SK-N-SH treated with all-trans-retinoic acid at 6 μM for 48 hours (cell line): ENCODE measurements at regions not wholly inside any gene's neighbourhood (a gene's known extent, or its start where the extent isn't known, plus 50 kb on each side); places are given as distances from the start of the nearest gene placed in this dataset.

Experiments
- ATAC-seq: fragments of 200-7000 bp; cut with Tn5 transposase; 3 replicates; pipeline ENCODE4 v1.9.1; 2020; ENCODE audit warnings: mild to moderate bottlenecking, moderate library complexity
- ARNTL ChIP-seq: fragments of 450-650 bp; formaldehyde crosslinking; IDR thresholded peaks from 2 replicates; pipeline ENCODE4 v1.5.0; 2020; ENCODE audit warnings: low read depth, mild to moderate bottlenecking, moderate library complexity, borderline replicate concordance
- BACH2 ChIP-seq: fragments of 250-450 bp; sonication (Bioruptor Pico); IDR thresholded peaks from 2 replicates; pipeline ENCODE4 v1.9.0; 2021; ENCODE audit warnings: mild to moderate bottlenecking, borderline replicate concordance
- ESRRG ChIP-seq: fragments of 250-450 bp; sonication (Bioruptor Pico); IDR thresholded peaks from 2 replicates; pipeline ENCODE4 v1.6.1; 2021; ENCODE audit warnings: mild to moderate bottlenecking
- GLIS3 ChIP-seq: fragments of 250-450 bp; sonication (Bioruptor Pico); IDR thresholded peaks from 2 replicates; pipeline ENCODE4 v1.5.0; 2020; ENCODE audit warnings: mild to moderate bottlenecking, moderate library complexity
- ISL1 ChIP-seq: fragments of 250-450 bp; sonication (Bioruptor Pico); IDR thresholded peaks from 2 replicates; pipeline ENCODE4 v2.1.2; 2022; ENCODE audit warnings: mild to moderate bottlenecking, moderate library complexity
- OSR1 ChIP-seq: fragments of 250-450 bp; sonication (Bioruptor Pico); IDR thresholded peaks from 2 replicates; pipeline ENCODE4 v1.8.0; 2022; ENCODE audit warnings: moderate library complexity, mild to moderate bottlenecking, inconsistent platforms
- PATZ1 ChIP-seq: fragments of 250-450 bp; sonication (Bioruptor Pico); IDR thresholded peaks from 2 replicates; pipeline ENCODE4 v1.8.0; 2020; ENCODE audit warnings: mild to moderate bottlenecking, moderate library complexity, borderline replicate concordance
- PPARA ChIP-seq: fragments of 250-450 bp; sonication (Bioruptor Pico); IDR thresholded peaks from 2 replicates; pipeline ENCODE4 v1.5.0; 2020; ENCODE audit warnings: mild to moderate bottlenecking, borderline replicate concordance
- RARB ChIP-seq: fragments of 250-450 bp; sonication (Bioruptor Pico); IDR thresholded peaks from 2 replicates; pipeline ENCODE4 v1.8.0; 2021; ENCODE audit warnings: mild to moderate bottlenecking, moderate library complexity
- SNAI2 ChIP-seq: fragments of 250-450 bp; sonication (Bioruptor Pico); IDR thresholded peaks from 2 replicates; pipeline ENCODE4 v1.5.0; 2020; ENCODE audit warnings: mild to moderate bottlenecking, moderate library complexity
- TCF4 ChIP-seq: fragments of 250-450 bp; sonication (Bioruptor Pico); IDR thresholded peaks from 2 replicates; pipeline ENCODE4 v1.8.0; 2021; ENCODE audit warnings: mild to moderate bottlenecking, moderate library complexity, borderline replicate concordance
- TOX ChIP-seq: fragments of 250-450 bp; sonication (Bioruptor Pico); IDR thresholded peaks from 2 replicates; pipeline ENCODE4 v1.8.0; 2021; ENCODE audit warnings: mild to moderate bottlenecking, moderate library complexity, borderline replicate concordance
- ZC3H10 ChIP-seq: fragments of 250-450 bp; sonication (Bioruptor Pico); IDR thresholded peaks from 2 replicates; pipeline ENCODE4 v1.5.1; 2021; ENCODE audit warnings: mild to moderate bottlenecking, moderate library complexity
- ZFP3 ChIP-seq: fragments of 250-450 bp; sonication (Bioruptor Pico); IDR thresholded peaks from 2 replicates; pipeline ENCODE4 v1.5.0; 2020; ENCODE audit warnings: mild to moderate bottlenecking, moderate library complexity
- ZFP30 ChIP-seq: fragments of 450-650 bp; formaldehyde crosslinking; IDR thresholded peaks from 2 replicates; pipeline ENCODE4 v1.5.0; 2022; ENCODE audit warnings: mild to moderate bottlenecking, moderate library complexity
- ZNF565 ChIP-seq: fragments of 450-650 bp; formaldehyde crosslinking; conservative IDR thresholded peaks from 2 replicates; pipeline ENCODE4 v1.5.0; 2020; ENCODE audit warnings: low read depth, mild to moderate bottlenecking, moderate library complexity
- ZNF70 ChIP-seq: fragments of 450-650 bp; formaldehyde crosslinking; IDR thresholded peaks from 2 replicates; pipeline ENCODE4 v1.5.0; 2020; ENCODE audit warnings: mild to moderate bottlenecking, moderate library complexity
- ZNF8 ChIP-seq: fragments of 450-650 bp; formaldehyde crosslinking; IDR thresholded peaks from 2 replicates; pipeline ENCODE4 v1.5.0; 2020; ENCODE audit warnings: mild to moderate bottlenecking, moderate library complexity
- TF ChIP-seq, protein P1 (sequence below): fragments of 250-450 bp; sonication (Bioruptor Pico); IDR thresholded peaks from 2 replicates; pipeline ENCODE4 v1.8.0; 2021; ENCODE audit warnings: low read depth, mild to moderate bottlenecking, moderate library complexity, borderline replicate concordance
- TF ChIP-seq, protein P2 (sequence below): fragments of 250-450 bp; sonication (Bioruptor Pico); IDR thresholded peaks from 2 replicates; pipeline ENCODE4 v1.5.0; 2020; ENCODE audit warnings: mild to moderate bottlenecking, moderate library complexity
- TF ChIP-seq, protein P3 (sequence below): fragments of 250-450 bp; sonication (Bioruptor Pico); IDR thresholded peaks from 2 replicates; pipeline ENCODE4 v1.5.1; 2020; ENCODE audit warnings: low read depth, mild to moderate bottlenecking, moderate library complexity

GRCh38 chr17:45687594-45687993, 96.5 kb upstream of the CRHR1 start:
- no peak for TF ChIP-seq RARB (CRISPR knock-in tag)
- TF ChIP-seq ZC3H10 (CRISPR knock-in tag): no peak
- TF ChIP-seq BACH2 (CRISPR knock-in tag): no peak
- no peak for TF ChIP-seq ZNF565 (CRISPR knock-in tag)
- TF ChIP-seq PATZ1 (CRISPR knock-in tag): no peak
- no peak for TF ChIP-seq ARNTL (CRISPR knock-in tag)
- no peak for TF ChIP-seq ZNF8 (CRISPR knock-in tag)
- TF ChIP-seq ZNF70 (CRISPR knock-in tag): no peak
- no peak for TF ChIP-seq SNAI2 (CRISPR knock-in tag)
- TF ChIP-seq TOX (CRISPR knock-in tag): no peak
- TF ChIP-seq ZFP3: no peak
- TF ChIP-seq GLIS3 (CRISPR knock-in tag): no peak
- ATAC-seq: no peak

- TF ChIP-seq, protein P1, sequence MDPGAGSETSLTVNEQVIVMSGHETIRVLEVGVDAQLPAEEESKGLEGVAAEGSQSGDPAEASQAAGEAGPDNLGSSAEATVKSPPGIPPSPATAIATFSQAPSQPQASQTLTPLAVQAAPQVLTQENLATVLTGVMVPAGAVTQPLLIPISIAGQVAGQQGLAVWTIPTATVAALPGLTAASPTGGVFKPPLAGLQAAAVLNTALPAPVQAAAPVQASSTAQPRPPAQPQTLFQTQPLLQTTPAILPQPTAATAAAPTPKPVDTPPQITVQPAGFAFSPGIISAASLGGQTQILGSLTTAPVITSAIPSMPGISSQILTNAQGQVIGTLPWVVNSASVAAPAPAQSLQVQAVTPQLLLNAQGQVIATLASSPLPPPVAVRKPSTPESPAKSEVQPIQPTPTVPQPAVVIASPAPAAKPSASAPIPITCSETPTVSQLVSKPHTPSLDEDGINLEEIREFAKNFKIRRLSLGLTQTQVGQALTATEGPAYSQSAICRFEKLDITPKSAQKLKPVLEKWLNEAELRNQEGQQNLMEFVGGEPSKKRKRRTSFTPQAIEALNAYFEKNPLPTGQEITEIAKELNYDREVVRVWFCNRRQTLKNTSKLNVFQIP: no peak
- TF ChIP-seq PPARA (CRISPR knock-in tag) (no peak), ZNF8 (CRISPR knock-in tag) (no peak)
- ATAC-seq: no peak
Measured at GRCh38 chr17:45688353-45688752, 95.8 kb upstream of the CRHR1 start.

GRCh38 chr17:45688820-45689219, 95.3 kb upstream of the CRHR1 start:
- no peak for ATAC-seq
- no peak for TF ChIP-seq ZFP30 (CRISPR knock-in tag)
- no peak for TF ChIP-seq ARNTL (CRISPR knock-in tag)
- TF ChIP-seq ZFP3: no peak
- no peak for TF ChIP-seq GLIS3 (CRISPR knock-in tag)
- no peak for TF ChIP-seq PPARA (CRISPR knock-in tag)
- TF ChIP-seq TCF4 (CRISPR knock-in tag): no peak
- no peak for TF ChIP-seq TOX (CRISPR knock-in tag)
- TF ChIP-seq, protein P2, sequence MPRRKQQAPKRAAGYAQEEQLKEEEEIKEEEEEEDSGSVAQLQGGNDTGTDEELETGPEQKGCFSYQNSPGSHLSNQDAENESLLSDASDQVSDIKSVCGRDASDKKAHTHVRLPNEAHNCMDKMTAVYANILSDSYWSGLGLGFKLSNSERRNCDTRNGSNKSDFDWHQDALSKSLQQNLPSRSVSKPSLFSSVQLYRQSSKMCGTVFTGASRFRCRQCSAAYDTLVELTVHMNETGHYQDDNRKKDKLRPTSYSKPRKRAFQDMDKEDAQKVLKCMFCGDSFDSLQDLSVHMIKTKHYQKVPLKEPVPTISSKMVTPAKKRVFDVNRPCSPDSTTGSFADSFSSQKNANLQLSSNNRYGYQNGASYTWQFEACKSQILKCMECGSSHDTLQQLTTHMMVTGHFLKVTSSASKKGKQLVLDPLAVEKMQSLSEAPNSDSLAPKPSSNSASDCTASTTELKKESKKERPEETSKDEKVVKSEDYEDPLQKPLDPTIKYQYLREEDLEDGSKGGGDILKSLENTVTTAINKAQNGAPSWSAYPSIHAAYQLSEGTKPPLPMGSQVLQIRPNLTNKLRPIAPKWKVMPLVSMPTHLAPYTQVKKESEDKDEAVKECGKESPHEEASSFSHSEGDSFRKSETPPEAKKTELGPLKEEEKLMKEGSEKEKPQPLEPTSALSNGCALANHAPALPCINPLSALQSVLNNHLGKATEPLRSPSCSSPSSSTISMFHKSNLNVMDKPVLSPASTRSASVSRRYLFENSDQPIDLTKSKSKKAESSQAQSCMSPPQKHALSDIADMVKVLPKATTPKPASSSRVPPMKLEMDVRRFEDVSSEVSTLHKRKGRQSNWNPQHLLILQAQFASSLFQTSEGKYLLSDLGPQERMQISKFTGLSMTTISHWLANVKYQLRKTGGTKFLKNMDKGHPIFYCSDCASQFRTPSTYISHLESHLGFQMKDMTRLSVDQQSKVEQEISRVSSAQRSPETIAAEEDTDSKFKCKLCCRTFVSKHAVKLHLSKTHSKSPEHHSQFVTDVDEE (CRISPR knock-in tag): no peak
- no peak for TF ChIP-seq ZNF8 (CRISPR knock-in tag)
- TF ChIP-seq RARB (CRISPR knock-in tag): no peak
- TF ChIP-seq OSR1 (CRISPR knock-in tag): no peak
- TF ChIP-seq ESRRG: no peak
- TF ChIP-seq ZC3H10 (CRISPR knock-in tag): no peak
- TF ChIP-seq ISL1 (CRISPR knock-in tag): no peak
- TF ChIP-seq, protein P3, sequence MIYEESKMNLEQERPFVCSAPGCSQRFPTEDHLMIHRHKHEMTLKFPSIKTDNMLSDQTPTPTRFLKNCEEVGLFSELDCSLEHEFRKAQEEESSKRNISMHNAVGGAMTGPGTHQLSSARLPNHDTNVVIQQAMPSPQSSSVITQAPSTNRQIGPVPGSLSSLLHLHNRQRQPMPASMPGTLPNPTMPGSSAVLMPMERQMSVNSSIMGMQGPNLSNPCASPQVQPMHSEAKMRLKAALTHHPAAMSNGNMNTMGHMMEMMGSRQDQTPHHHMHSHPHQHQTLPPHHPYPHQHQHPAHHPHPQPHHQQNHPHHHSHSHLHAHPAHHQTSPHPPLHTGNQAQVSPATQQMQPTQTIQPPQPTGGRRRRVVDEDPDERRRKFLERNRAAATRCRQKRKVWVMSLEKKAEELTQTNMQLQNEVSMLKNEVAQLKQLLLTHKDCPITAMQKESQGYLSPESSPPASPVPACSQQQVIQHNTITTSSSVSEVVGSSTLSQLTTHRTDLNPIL: no peak
- TF ChIP-seq PATZ1 (CRISPR knock-in tag): no peak
- TF ChIP-seq, protein P1: no peak
- TF ChIP-seq BACH2 (CRISPR knock-in tag): no peak
